Karpas-422 (cell line): ENCODE measurements at regions not wholly inside any gene's neighbourhood (a gene's known extent, or its start where the extent isn't known, plus 50 kb on each side); places are given as distances from the start of the nearest gene placed in this dataset.

Experiments
- DNase-seq: peaks from one replicate; pipeline ENCODE4 v3.0.0-alpha.2; 2015
- H2AFZ ChIP-seq: fragments of 200-600 bp; sonication (generic); 2 replicates; pipeline ENCODE4 v1.6.1; 2014; ENCODE audit warnings: antibody characterized with exemption, low read length, mixed read lengths
- H3K27ac ChIP-seq: fragments of 200-600 bp; sonication (generic); 2 replicates; pipeline ENCODE4 v1.5.1; 2014; ENCODE audit warnings: mild to moderate bottlenecking, low read length, moderate library complexity
- H3K27me3 ChIP-seq: fragments of 200-600 bp; sonication (generic); 2 replicates; pipeline ENCODE4 v1.6.1; 2014; ENCODE audit warnings: low read length, mixed read lengths
- H3K36me3 ChIP-seq: fragments of 200-600 bp; sonication (generic); 2 replicates; pipeline ENCODE4 v1.6.1; 2014; ENCODE audit warnings: low read length, mixed read lengths; ENCODE audit not compliant: insufficient read depth
- H3K4me1 ChIP-seq: fragments of 200-600 bp; sonication (generic); 2 replicates; pipeline ENCODE4 v1.6.1; 2014; ENCODE audit warnings: mild to moderate bottlenecking, low read length, mixed read lengths
- H3K4me2 ChIP-seq: fragments of 200-600 bp; sonication (generic); 2 replicates; pipeline ENCODE4 v1.6.1; 2014; ENCODE audit warnings: low read length, low read depth, mild to moderate bottlenecking; ENCODE audit not compliant: poor library complexity, severe bottlenecking
- H3K4me3 ChIP-seq: fragments of 200-600 bp; sonication (generic); 2 replicates; pipeline ENCODE4 v1.5.1; 2014; ENCODE audit warnings: mild to moderate bottlenecking, antibody characterized with exemption, low read length, mixed read lengths
- H3K79me2 ChIP-seq: fragments of 200-600 bp; sonication (generic); 2 replicates; pipeline ENCODE4 v1.6.1; 2014; ENCODE audit warnings: mild to moderate bottlenecking, low read length, mixed read lengths
- H3K9ac ChIP-seq: fragments of 200-600 bp; sonication (generic); 2 replicates; pipeline ENCODE4 v1.6.0; 2014; ENCODE audit warnings: low read length
- H3K9me2 ChIP-seq: fragments of 200-600 bp; sonication (generic), shearing (Covaris generic); replicated peaks from 2 replicates; pipeline ENCODE4 v1.6.0; 2014; ENCODE audit warnings: mild to moderate bottlenecking, low read length, moderate library complexity; ENCODE audit not compliant: insufficient read depth
- H3K9me3 ChIP-seq: fragments of 300-700, 200-600 bp; sonication (generic); 2 replicates; pipeline ENCODE4 v1.6.1; 2014; ENCODE audit warnings: low read length, mixed read lengths
- H4K20me1 ChIP-seq: fragments of 200-600 bp; sonication (generic); 2 replicates; pipeline ENCODE4 v1.6.1; 2014; ENCODE audit warnings: mild to moderate bottlenecking, antibody characterized with exemption, low read length, low read depth; ENCODE audit not compliant: insufficient read depth

GRCh38 chr22:27297125-27297524 lies 504.4 kb downstream of the MN1 start:
- no peak overlapping the region for H3K27ac ChIP-seq
- peaks cover 4% of the 10 kb centered on the region; the same call in 1 of the 2 replicates for H3K4me1 ChIP-seq
- H4K20me1 ChIP-seq = no peaks in the 10 kb centered on the region
- no peak overlapping the region for H3K4me3 ChIP-seq
- no peak overlapping the region for H3K9ac ChIP-seq
- no peak overlapping the region for H3K4me2 ChIP-seq
- H3K36me3 ChIP-seq = no peaks in the 10 kb centered on the region
- no peaks in the 10 kb centered on the region for H3K9me3 ChIP-seq
- no peaks in the 10 kb centered on the region for H3K9me2 ChIP-seq
- H2AFZ ChIP-seq = no peak overlapping the region
- H3K27me3 ChIP-seq = no peaks in the 10 kb centered on the region
- H3K79me2 ChIP-seq = no peaks in the 10 kb centered on the region
- no peak for DNase-seq

- Histone ChIP-seq H3K9me3 (no peaks in the 10 kb centered on the region), H3K79me2 (no peaks in the 10 kb centered on the region), H3K9ac (no peak overlapping the region), H2AFZ (no peak overlapping the region), H3K36me3 (no peaks in the 10 kb centered on the region), H3K4me3 (no peak overlapping the region), H3K27ac (no peak overlapping the region), H3K4me1 (peaks cover 4% of the 10 kb centered on the region; the same call in 1 of the 2 replicates), H4K20me1 (no peaks in the 10 kb centered on the region), H3K27me3 (no peaks in the 10 kb centered on the region), H3K4me2 (no peak overlapping the region), H3K9me2 (no peaks in the 10 kb centered on the region)
- DNase-seq = no peak
Measured at GRCh38 chr22:27298332-27298731, 503.2 kb downstream of the MN1 start.

- Histone ChIP-seq H3K4me1 (peaks cover 4% of the 10 kb centered on the region; the same call in 1 of the 2 replicates), H3K27ac (no peak overlapping the region), H3K4me3 (no peak overlapping the region), H3K9me3 (no peaks in the 10 kb centered on the region), H3K36me3 (no peaks in the 10 kb centered on the region), H3K79me2 (no peaks in the 10 kb centered on the region), H2AFZ (no peak overlapping the region), H3K27me3 (no peaks in the 10 kb centered on the region), H3K9ac (no peak overlapping the region), H3K9me2 (no peaks in the 10 kb centered on the region), H4K20me1 (no peaks in the 10 kb centered on the region), H3K4me2 (no peak overlapping the region)
- no peak for DNase-seq
Measured at GRCh38 chr22:27298742-27299141, 502.8 kb downstream of the MN1 start.

- H3K79me2 ChIP-seq = no peaks in the 10 kb centered on the region
- no peak overlapping the region for H3K4me3 ChIP-seq
- H4K20me1 ChIP-seq = no peaks in the 10 kb centered on the region
- H3K36me3 ChIP-seq = no peaks in the 10 kb centered on the region
- no peak overlapping the region for H3K4me2 ChIP-seq
- H3K27ac ChIP-seq = no peak overlapping the region
- H3K4me1 ChIP-seq = peaks cover 4% of the 10 kb centered on the region; the same call in 1 of the 2 replicates
- no peaks in the 10 kb centered on the region for H3K9me3 ChIP-seq
- H3K9ac ChIP-seq = no peak overlapping the region
- DNase-seq = no peak
- no peak overlapping the region for H2AFZ ChIP-seq
- no peaks in the 10 kb centered on the region for H3K27me3 ChIP-seq
- H3K9me2 ChIP-seq = no peaks in the 10 kb centered on the region
Measured at GRCh38 chr22:27299181-27300085, 502.1 kb downstream of the MN1 start.

- no peaks in the 10 kb centered on the region for H3K36me3 ChIP-seq
- no peaks in the 10 kb centered on the region for H4K20me1 ChIP-seq
- no peak for DNase-seq
- no peak overlapping the region for H3K27ac ChIP-seq
- no peak overlapping the region for H2AFZ ChIP-seq
- H3K9me2 ChIP-seq = no peaks in the 10 kb centered on the region
- no peak overlapping the region for H3K9ac ChIP-seq
- H3K79me2 ChIP-seq = no peaks in the 10 kb centered on the region
- H3K4me2 ChIP-seq = no peak overlapping the region
- peaks cover 4% of the 10 kb centered on the region; the same call in 1 of the 2 replicates for H3K4me1 ChIP-seq
- no peaks in the 10 kb centered on the region for H3K9me3 ChIP-seq
- no peaks in the 10 kb centered on the region for H3K27me3 ChIP-seq
- no peak overlapping the region for H3K4me3 ChIP-seq
Measured at GRCh38 chr22:27300536-27301285, 500.8 kb downstream of the MN1 start.

- H4K20me1 ChIP-seq = no peaks in the 10 kb centered on the region
- H3K9me2 ChIP-seq = no peaks in the 10 kb centered on the region
- H3K4me2 ChIP-seq = no peak overlapping the region
- no peak overlapping the region for H3K4me3 ChIP-seq
- no peak for DNase-seq
- H3K4me1 ChIP-seq = peaks cover 10% of the 10 kb centered on the region
- H3K27me3 ChIP-seq = no peaks in the 10 kb centered on the region
- no peak overlapping the region for H3K27ac ChIP-seq
- no peak overlapping the region for H3K9ac ChIP-seq
- no peak overlapping the region for H2AFZ ChIP-seq
- no peaks in the 10 kb centered on the region for H3K9me3 ChIP-seq
- H3K79me2 ChIP-seq = no peaks in the 10 kb centered on the region
- no peaks in the 10 kb centered on the region for H3K36me3 ChIP-seq
Measured at GRCh38 chr22:27302501-27302900, 499.1 kb downstream of the MN1 start.

- Histone ChIP-seq H3K79me2 (no peaks in the 10 kb centered on the region), H4K20me1 (no peaks in the 10 kb centered on the region), H3K27ac (no peak overlapping the region), H3K36me3 (no peaks in the 10 kb centered on the region), H3K9me2 (no peaks in the 10 kb centered on the region), H3K27me3 (no peaks in the 10 kb centered on the region), H3K9ac (no peak overlapping the region), H3K9me3 (no peaks in the 10 kb centered on the region), H3K4me3 (no peak overlapping the region), H3K4me1 (peaks cover 14% of the 10 kb centered on the region), H3K4me2 (no peak overlapping the region), H2AFZ (no peak overlapping the region)
- no peak for DNase-seq
Measured at GRCh38 chr22:27303718-27304117, 497.8 kb downstream of the MN1 start.

- H3K4me1 ChIP-seq = peaks cover 31% of the 10 kb centered on the region
- no peak overlapping the region for H3K27ac ChIP-seq
- H2AFZ ChIP-seq = no peak overlapping the region
- H3K4me2 ChIP-seq = no peak overlapping the region
- no peak overlapping the region for H3K4me3 ChIP-seq
- H3K79me2 ChIP-seq = no peaks in the 10 kb centered on the region
- H3K9ac ChIP-seq = no peak overlapping the region
- no peaks in the 10 kb centered on the region for H3K27me3 ChIP-seq
- no peaks in the 10 kb centered on the region for H3K36me3 ChIP-seq
- H3K9me2 ChIP-seq = no peaks in the 10 kb centered on the region
- H4K20me1 ChIP-seq = no peaks in the 10 kb centered on the region
- H3K9me3 ChIP-seq = no peaks in the 10 kb centered on the region
- DNase-seq = no peak
Measured at GRCh38 chr22:27306771-27307170, 494.8 kb downstream of the MN1 start.
